ENCODE measurements at regions not wholly inside any gene's neighbourhood (a gene's known extent, or its start where the extent isn't known, plus 50 kb on each side); places are given as distances from the start of the nearest gene placed in this dataset.

DNA sequence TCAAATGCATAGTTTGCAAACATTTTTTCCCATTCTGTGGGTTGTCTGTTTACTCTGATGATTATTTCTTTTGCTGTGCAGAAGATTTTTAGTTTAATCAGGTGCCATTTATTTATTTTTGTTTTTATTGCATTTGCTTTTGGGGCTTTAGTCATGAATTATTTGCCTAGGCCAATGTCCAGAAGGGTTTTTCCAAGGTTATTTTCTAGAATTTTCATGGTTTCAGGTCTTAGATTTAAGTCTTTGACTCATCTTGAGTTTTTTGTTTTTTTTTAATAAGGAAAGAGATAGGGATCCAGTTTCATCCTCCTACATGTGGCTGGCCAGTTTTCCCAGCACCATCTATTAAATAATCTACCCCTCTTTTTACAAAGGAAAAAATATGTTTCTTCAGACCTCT is 57.2 kb upstream of the TMEM260 start:
- DNase-seq (ENCODE audit: low spot score) (no peak), ATAC-seq (ENCODE audit: low FRiP score) (no peak)
- no peak for TF ChIP-seq CTCF (IDR thresholded peaks at IDR 0.05)

DNA sequence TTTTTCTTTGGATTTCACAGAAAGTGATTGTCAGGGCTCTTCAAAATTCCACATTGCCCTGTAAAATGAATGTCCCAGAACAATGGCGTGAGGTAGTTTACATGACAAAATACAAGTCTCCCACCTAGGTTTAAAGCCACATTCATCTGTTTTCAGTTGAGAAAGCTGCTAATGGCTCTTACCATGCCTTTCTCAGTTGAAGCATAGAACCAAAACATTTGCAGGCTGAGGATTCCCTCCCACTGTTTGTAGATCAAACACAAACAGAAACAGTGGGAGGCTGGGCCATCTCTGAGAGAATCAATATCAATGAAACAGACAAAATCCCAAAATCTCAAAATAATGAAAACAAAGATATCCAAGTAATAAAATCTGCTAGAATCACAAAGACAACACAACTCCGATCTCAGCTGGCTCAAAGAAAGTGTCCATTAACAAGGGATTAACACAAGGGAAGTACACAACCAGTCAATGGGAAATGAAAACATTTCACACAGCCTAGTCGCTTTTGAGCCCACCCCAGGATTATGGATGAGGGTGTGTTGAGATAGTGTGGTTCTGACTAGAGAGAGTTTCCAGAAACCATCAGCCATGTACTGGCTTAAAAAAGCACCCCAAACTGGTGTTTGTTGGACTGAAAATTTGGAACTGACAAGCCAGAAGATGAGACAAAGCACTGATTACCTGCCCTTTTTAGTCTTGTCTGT is 54.5 kb upstream of the TMEM260 start:
- no peak for TF ChIP-seq CTCF (IDR thresholded peaks at IDR 0.05)
- no peak for DNase-seq (ENCODE audit: low spot score)
- ATAC-seq (ENCODE audit: low FRiP score): no peak

GRCh38 chr14:56528927-56529326 is 50.7 kb upstream of the TMEM260 start:
- no peak for DNase-seq (ENCODE audit: low spot score)
- TF ChIP-seq CTCF (IDR thresholded peaks at IDR 0.05): no peak
- no peak for ATAC-seq (ENCODE audit: low FRiP score)
